Smooth muscle cell (in vitro differentiated cells): ENCODE measurements at regions not wholly inside any gene's neighbourhood (a gene's known extent, or its start where the extent isn't known, plus 50 kb on each side); places are given as distances from the start of the nearest gene placed in this dataset.

Source experiments
- DNase-seq: peaks from one replicate; lab custom pipeline; 2025; ENCODE audit not compliant: unreplicated experiment; lab: John Stamatoyannopoulos, UW
- H2AFZ ChIP-seq: fragments of 200-600 bp; sonication (generic); 2 replicates; pipeline ENCODE4 v1.6.0; 2016; ENCODE audit warnings: antibody characterized with exemption, low read depth, mild to moderate bottlenecking
- H3F3A ChIP-seq: fragments of 200-600 bp; sonication (generic); 2 replicates; pipeline ENCODE4 v1.6.0; 2017; ENCODE audit warnings: antibody characterized with exemption, low read depth
- H3K27ac ChIP-seq: fragments of 200-600 bp; sonication (generic); 2 replicates; pipeline ENCODE4 v1.5.1; 2016; ENCODE audit warnings: low read depth, mild to moderate bottlenecking
- H3K27me3 ChIP-seq: fragments of 200-600 bp; sonication (generic); 2 replicates; pipeline ENCODE4 v1.6.1; 2016; ENCODE audit warnings: low read depth, mild to moderate bottlenecking
- H3K36me3 ChIP-seq: fragments of 200-600 bp; sonication (generic); 2 replicates; pipeline ENCODE4 v1.5.1; 2016; ENCODE audit warnings: low read depth
- H3K4me1 ChIP-seq: fragments of 200-600 bp; sonication (generic); 2 replicates; pipeline ENCODE4 v1.5.1; 2016; ENCODE audit warnings: low read depth
- H3K4me2 ChIP-seq: fragments of 200-600 bp; sonication (generic); 2 replicates; pipeline ENCODE4 v1.6.0; 2016; ENCODE audit warnings: mild to moderate bottlenecking
- H3K4me3 ChIP-seq: fragments of 200-600 bp; sonication (generic); 2 replicates; pipeline ENCODE4 v1.5.1; 2016; ENCODE audit warnings: mild to moderate bottlenecking
- H3K79me2 ChIP-seq: fragments of 200-600 bp; sonication (generic); 2 replicates; pipeline ENCODE4 v1.6.0; 2016; ENCODE audit warnings: low read depth, mild to moderate bottlenecking
- H3K9ac ChIP-seq: fragments of 200-600 bp; sonication (generic); 2 replicates; pipeline ENCODE4 v1.6.0; 2016; ENCODE audit warnings: low read depth
- H3K9me3 ChIP-seq: fragments of 200-600 bp; sonication (generic); replicated peaks from 2 replicates; pipeline ENCODE4 v1.5.1; 2016; ENCODE audit warnings: low read depth
- H4K20me1 ChIP-seq: fragments of 200-600 bp; sonication (generic); 2 replicates; pipeline ENCODE4 v1.6.0; 2016; ENCODE audit warnings: low read depth
- CTCF ChIP-seq: fragments of 200-600 bp; sonication (generic); IDR thresholded peaks from 2 replicates; pipeline ENCODE4 v1.5.1; 2017; ENCODE audit warnings: borderline replicate concordance, mild to moderate bottlenecking, antibody characterized with exemption; ENCODE audit not compliant: insufficient read depth, poor library complexity, severe bottlenecking
- WGBS: methylation state at CpG from one replicate; pipeline ENCODE4 v1.1.7; 2016; ENCODE audit warnings: low lambda C conversion rate; 5-methylcytosine and 5-hydroxymethylcytosine counted together

GRCh38 chr7:20521243-20521642 is 94.2 kb upstream of the ABCB5 start:
- Histone ChIP-seq H3K4me2 (no peak overlapping the region), H3K27me3 (no peaks in the 10 kb centered on the region), H4K20me1 (no peaks in the 10 kb centered on the region), H3K79me2 (no peaks in the 10 kb centered on the region), H3K27ac (no peak overlapping the region), H3K9me3 (no peaks in the 10 kb centered on the region), H3K4me1 (peaks cover 9% of the 10 kb centered on the region), H3F3A (no peaks in the 10 kb centered on the region), H3K36me3 (no peaks in the 10 kb centered on the region), H3K9ac (no peak overlapping the region), H2AFZ (no peak overlapping the region), H3K4me3 (no peak overlapping the region)
- 93% methylated on average over 1 of the region's 1 CpG for WGBS
- no peak for DNase-seq
- no peak for TF ChIP-seq CTCF

- no peaks in the 10 kb centered on the region for H3K27me3 ChIP-seq
- no peak overlapping the region for H3K27ac ChIP-seq
- no peaks in the 10 kb centered on the region for H3K9me3 ChIP-seq
- H3F3A ChIP-seq: no peaks in the 10 kb centered on the region
- no peak for TF ChIP-seq CTCF
- peaks cover 9% of the 10 kb centered on the region for H3K4me1 ChIP-seq
- no peak for DNase-seq
- no peaks in the 10 kb centered on the region for H4K20me1 ChIP-seq
- no peak overlapping the region for H3K4me3 ChIP-seq
- H3K4me2 ChIP-seq: no peak overlapping the region
- no peaks in the 10 kb centered on the region for H3K79me2 ChIP-seq
- H3K9ac ChIP-seq: no peak overlapping the region
- H2AFZ ChIP-seq: no peak overlapping the region
- H3K36me3 ChIP-seq: no peaks in the 10 kb centered on the region
- WGBS: 95% methylated on average over 2 of the region's 2 CpGs
Observed at GRCh38 chr7:20529260-20529659, 86.2 kb upstream of the ABCB5 start.

GRCh38 chr7:20532890-20533289 is 82.6 kb upstream of the ABCB5 start:
- no peak for DNase-seq
- H3K4me2 ChIP-seq: no peak overlapping the region
- 76% methylated on average over 5 of the region's 5 CpGs for WGBS

More at GRCh38 chr7:20532890-20533289, 82.6 kb upstream of the ABCB5 start:
- no peaks in the 10 kb centered on the region for H3K9me3 ChIP-seq
- no peak overlapping the region for H3K27ac ChIP-seq
- H3K4me3 ChIP-seq: no peak overlapping the region
- no peak for TF ChIP-seq CTCF
- H3F3A ChIP-seq: no peaks in the 10 kb centered on the region
- H2AFZ ChIP-seq: no peak overlapping the region
- H3K4me1 ChIP-seq: no peaks in the 10 kb centered on the region
- no peaks in the 10 kb centered on the region for H3K27me3 ChIP-seq
- H3K36me3 ChIP-seq: no peaks in the 10 kb centered on the region
- H3K79me2 ChIP-seq: no peaks in the 10 kb centered on the region
- H4K20me1 ChIP-seq: no peaks in the 10 kb centered on the region
- no peak overlapping the region for H3K9ac ChIP-seq
